ENCODE measurements at regions not wholly inside any gene's neighbourhood (a gene's known extent, or its start where the extent isn't known, plus 50 kb on each side); places are given as distances from the start of the nearest gene placed in this dataset.

- TF ChIP-seq SOX15 (CRISPR knock-in tag; IDR thresholded peaks at IDR 0.05) (no peak), MAX (CRISPR knock-in tag; IDR thresholded peaks at IDR 0.05) (no peak), GRHL2 (CRISPR knock-in tag; IDR thresholded peaks at IDR 0.05; ENCODE audit: insufficient replicate concordance, severe bottlenecking) (no peak), SP1 (CRISPR knock-in tag; conservative IDR thresholded peaks at IDR 0.05) (no peak)
Observed at GRCh38 chr1:229851511-229851910, 215.5 kb upstream of the GALNT2 start.
